ENCODE measurements at regions not wholly inside any gene's neighbourhood (a gene's known extent, or its start where the extent isn't known, plus 50 kb on each side); places are given as distances from the start of the nearest gene placed in this dataset.

DNA sequence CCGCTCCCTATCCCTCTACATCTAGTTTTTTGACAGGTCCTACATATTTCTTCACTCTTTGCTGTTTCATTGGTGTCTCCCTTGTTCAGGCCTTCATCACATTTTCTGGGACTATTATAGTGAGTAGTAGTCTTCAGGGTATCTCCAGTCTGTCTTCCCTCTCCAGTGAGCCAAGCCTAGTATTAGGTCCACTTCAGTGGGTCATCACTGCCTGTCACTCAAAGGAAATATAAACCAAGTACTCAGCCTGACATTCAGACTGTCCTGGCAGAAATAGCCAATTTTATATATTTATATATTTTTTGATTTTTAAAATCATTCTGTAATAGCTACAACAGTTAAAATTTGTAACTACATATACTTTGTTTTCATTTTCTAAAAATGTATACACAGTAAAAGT, 137.8 kb downstream of the CYB561 start:
- TF ChIP-seq, protein P1, sequence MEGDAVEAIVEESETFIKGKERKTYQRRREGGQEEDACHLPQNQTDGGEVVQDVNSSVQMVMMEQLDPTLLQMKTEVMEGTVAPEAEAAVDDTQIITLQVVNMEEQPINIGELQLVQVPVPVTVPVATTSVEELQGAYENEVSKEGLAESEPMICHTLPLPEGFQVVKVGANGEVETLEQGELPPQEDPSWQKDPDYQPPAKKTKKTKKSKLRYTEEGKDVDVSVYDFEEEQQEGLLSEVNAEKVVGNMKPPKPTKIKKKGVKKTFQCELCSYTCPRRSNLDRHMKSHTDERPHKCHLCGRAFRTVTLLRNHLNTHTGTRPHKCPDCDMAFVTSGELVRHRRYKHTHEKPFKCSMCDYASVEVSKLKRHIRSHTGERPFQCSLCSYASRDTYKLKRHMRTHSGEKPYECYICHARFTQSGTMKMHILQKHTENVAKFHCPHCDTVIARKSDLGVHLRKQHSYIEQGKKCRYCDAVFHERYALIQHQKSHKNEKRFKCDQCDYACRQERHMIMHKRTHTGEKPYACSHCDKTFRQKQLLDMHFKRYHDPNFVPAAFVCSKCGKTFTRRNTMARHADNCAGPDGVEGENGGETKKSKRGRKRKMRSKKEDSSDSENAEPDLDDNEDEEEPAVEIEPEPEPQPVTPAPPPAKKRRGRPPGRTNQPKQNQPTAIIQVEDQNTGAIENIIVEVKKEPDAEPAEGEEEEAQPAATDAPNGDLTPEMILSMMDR (IDR thresholded peaks at IDR 0.05): no peak
- no peak for TF ChIP-seq POLR2AphosphoS5 (IDR thresholded peaks at IDR 0.05)
- no peak for TF ChIP-seq POLR2A (IDR thresholded peaks at IDR 0.05)
- no peak for TF ChIP-seq EP300 (IDR thresholded peaks at IDR 0.05)
